Activated T-cell treated with anti-CD3 and anti-CD28 coated beads for 4 hours (primary cell): ENCODE measurements at regions not wholly inside any gene's neighbourhood (a gene's known extent, or its start where the extent isn't known, plus 50 kb on each side); places are given as distances from the start of the nearest gene placed in this dataset.

Source experiments
- DNase-seq: peaks from one replicate; pipeline ENCODE4 v3.0.0-alpha.2; 2020

GRCh38 chr1:30280572-30280971, 442.8 kb downstream of the MATN1 start:
- no peak for DNase-seq

- no peak for DNase-seq
Measured at GRCh38 chr1:30277911-30278310, 445.5 kb downstream of the MATN1 start.

GRCh38 chr1:30277415-30277814, 446.0 kb downstream of the MATN1 start:
- no peak for DNase-seq

- no peak for DNase-seq
Measured at GRCh38 chr1:30275926-30276764, 447.2 kb downstream of the MATN1 start.

- no peak for DNase-seq
Measured at GRCh38 chr1:30274976-30275621, 448.3 kb downstream of the MATN1 start.

- no peak for DNase-seq
Measured at GRCh38 chr1:30274173-30274970, 449.0 kb downstream of the MATN1 start.

GRCh38 chr1:30273456-30273855, 449.9 kb downstream of the MATN1 start:
- no peak for DNase-seq

- DNase-seq = no peak
Measured at GRCh38 chr1:30273021-30273325, 450.4 kb downstream of the MATN1 start.

GRCh38 chr1:30272277-30273020, 450.9 kb downstream of the MATN1 start:
- DNase-seq = no peak

GRCh38 chr1:30271401-30272276, 451.7 kb downstream of the MATN1 start:
- no peak for DNase-seq

GRCh38 chr1:30270461-30270860, 452.9 kb downstream of the MATN1 start:
- DNase-seq = no peak

- no peak for DNase-seq
Measured at GRCh38 chr1:30268923-30269666, 454.3 kb downstream of the MATN1 start.

- no peak for DNase-seq
Measured at GRCh38 chr1:30267856-30268255, 455.5 kb downstream of the MATN1 start.

GRCh38 chr1:30267046-30267445, 456.3 kb downstream of the MATN1 start:
- no peak for DNase-seq

GRCh38 chr1:30265127-30266070, 458.0 kb downstream of the MATN1 start:
- DNase-seq = no peak

- no peak for DNase-seq
Measured at GRCh38 chr1:30264672-30265025, 458.7 kb downstream of the MATN1 start.

GRCh38 chr1:30263888-30264671, 459.3 kb downstream of the MATN1 start:
- no peak for DNase-seq

GRCh38 chr1:30263405-30263804, 460.0 kb downstream of the MATN1 start:
- no peak for DNase-seq

- DNase-seq = no peak
Measured at GRCh38 chr1:30262158-30262557, 461.2 kb downstream of the MATN1 start.
